KMS-11 (cell line): ENCODE measurements at regions not wholly inside any gene's neighbourhood (a gene's known extent, or its start where the extent isn't known, plus 50 kb on each side); places are given as distances from the start of the nearest gene placed in this dataset.

ENCODE experiments used
- H2AFZ ChIP-seq: fragments of 200-600 bp; sonication (generic); 2 replicates; pipeline ENCODE4 v1.6.1; 2016; ENCODE audit warnings: antibody characterized with exemption, mixed run types, low read depth
- H3K27ac ChIP-seq: fragments of 200-600 bp; sonication (generic); 2 replicates; pipeline ENCODE4 v1.6.1; 2016; ENCODE audit warnings: mild to moderate bottlenecking, mixed run types
- H3K27me3 ChIP-seq: fragments of 200-600 bp; sonication (generic); 2 replicates; pipeline ENCODE4 v1.6.1; 2017; ENCODE audit warnings: mild to moderate bottlenecking, low read depth, mixed run types, moderate library complexity; ENCODE audit not compliant: insufficient read depth
- H3K36me3 ChIP-seq: fragments of 200-600 bp; sonication (generic); 2 replicates; pipeline ENCODE4 v1.6.1; 2017; ENCODE audit warnings: mild to moderate bottlenecking, mixed run types; ENCODE audit not compliant: insufficient read depth
- H3K4me1 ChIP-seq: fragments of 200-600 bp; sonication (generic); 2 replicates; pipeline ENCODE4 v1.6.1; 2016; ENCODE audit warnings: mild to moderate bottlenecking, low read depth, mixed run types; ENCODE audit not compliant: poor library complexity, severe bottlenecking
- H3K4me2 ChIP-seq: fragments of 200-600 bp; sonication (generic); 2 replicates; pipeline ENCODE4 v1.7.0; 2016; ENCODE audit warnings: mild to moderate bottlenecking, mixed run types
- H3K4me3 ChIP-seq: fragments of 200-600 bp; sonication (generic); IDR thresholded peaks from 2 replicates; pipeline ENCODE4 v1.6.1; 2017; ENCODE audit warnings: low read depth, low read length, mixed read lengths; ENCODE audit not compliant: insufficient read depth
- H3K79me2 ChIP-seq: fragments of 200-600 bp; sonication (generic); 2 replicates; pipeline ENCODE4 v1.6.1; 2016; ENCODE audit warnings: low read depth, mixed run types; ENCODE audit not compliant: insufficient read depth
- H3K9ac ChIP-seq: fragments of 200-600 bp; sonication (generic); 2 replicates; pipeline ENCODE4 v1.6.1; 2016; ENCODE audit warnings: mild to moderate bottlenecking, mixed run types
- H4K20me1 ChIP-seq: fragments of 200-600 bp; sonication (generic); 2 replicates; pipeline ENCODE4 v1.6.1; 2016; ENCODE audit warnings: mild to moderate bottlenecking, mixed run types; ENCODE audit not compliant: insufficient read depth
- TF ChIP-seq, protein P1 (sequence below): fragments of 200-600 bp; sonication (generic); conservative IDR thresholded peaks from 2 replicates; pipeline ENCODE4 v1.6.1; 2017; ENCODE audit warnings: low read depth, mild to moderate bottlenecking, antibody characterized with exemption, low read length, moderate library complexity, mixed read lengths

- H3K4me1 ChIP-seq: no peaks in the 10 kb centered on the region
- H3K27ac ChIP-seq: no peak overlapping the region
- no peaks in the 10 kb centered on the region for H3K27me3 ChIP-seq
- H3K4me3 ChIP-seq: no peak overlapping the region
- H3K4me2 ChIP-seq: no peak overlapping the region
- no peaks in the 10 kb centered on the region for H4K20me1 ChIP-seq
- H3K9ac ChIP-seq: no peak overlapping the region
- no peaks in the 10 kb centered on the region for H3K36me3 ChIP-seq
- no peaks in the 10 kb centered on the region for H3K79me2 ChIP-seq
- TF ChIP-seq, protein P1, sequence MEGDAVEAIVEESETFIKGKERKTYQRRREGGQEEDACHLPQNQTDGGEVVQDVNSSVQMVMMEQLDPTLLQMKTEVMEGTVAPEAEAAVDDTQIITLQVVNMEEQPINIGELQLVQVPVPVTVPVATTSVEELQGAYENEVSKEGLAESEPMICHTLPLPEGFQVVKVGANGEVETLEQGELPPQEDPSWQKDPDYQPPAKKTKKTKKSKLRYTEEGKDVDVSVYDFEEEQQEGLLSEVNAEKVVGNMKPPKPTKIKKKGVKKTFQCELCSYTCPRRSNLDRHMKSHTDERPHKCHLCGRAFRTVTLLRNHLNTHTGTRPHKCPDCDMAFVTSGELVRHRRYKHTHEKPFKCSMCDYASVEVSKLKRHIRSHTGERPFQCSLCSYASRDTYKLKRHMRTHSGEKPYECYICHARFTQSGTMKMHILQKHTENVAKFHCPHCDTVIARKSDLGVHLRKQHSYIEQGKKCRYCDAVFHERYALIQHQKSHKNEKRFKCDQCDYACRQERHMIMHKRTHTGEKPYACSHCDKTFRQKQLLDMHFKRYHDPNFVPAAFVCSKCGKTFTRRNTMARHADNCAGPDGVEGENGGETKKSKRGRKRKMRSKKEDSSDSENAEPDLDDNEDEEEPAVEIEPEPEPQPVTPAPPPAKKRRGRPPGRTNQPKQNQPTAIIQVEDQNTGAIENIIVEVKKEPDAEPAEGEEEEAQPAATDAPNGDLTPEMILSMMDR: no peak
- no peak overlapping the region for H2AFZ ChIP-seq
Observed at GRCh38 chr2:138403431-138403927, 98.1 kb upstream of the SPOPL start.

DNA sequence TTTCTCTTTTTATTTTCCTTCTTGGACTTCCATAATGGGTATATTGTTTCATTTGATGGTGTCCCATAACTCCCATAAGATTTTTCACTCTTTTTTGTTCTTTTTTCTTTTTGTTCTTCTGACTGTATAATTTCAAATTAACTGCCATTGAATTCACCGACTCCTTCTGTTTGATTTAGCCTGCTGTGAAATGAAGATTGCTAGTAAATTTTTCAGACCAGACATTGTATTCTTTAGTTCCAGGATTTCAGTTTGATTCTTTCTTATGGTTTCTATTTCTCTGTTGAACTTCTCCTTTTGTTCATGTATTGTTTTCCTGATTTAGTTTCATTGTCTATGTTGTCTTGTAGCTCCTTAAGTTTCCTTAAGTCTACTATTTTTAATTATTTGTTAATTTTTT, 87.6 kb upstream of the SPOPL start:
- no peaks in the 10 kb centered on the region for H3K27me3 ChIP-seq
- H3K4me2 ChIP-seq: no peak overlapping the region
- no peaks in the 10 kb centered on the region for H3K79me2 ChIP-seq
- H2AFZ ChIP-seq: no peak overlapping the region
- H3K27ac ChIP-seq: no peak overlapping the region
- no peaks in the 10 kb centered on the region for H3K4me1 ChIP-seq
- H4K20me1 ChIP-seq: no peaks in the 10 kb centered on the region
- no peak overlapping the region for H3K9ac ChIP-seq
- no peak overlapping the region for H3K4me3 ChIP-seq
- no peaks in the 10 kb centered on the region for H3K36me3 ChIP-seq
- TF ChIP-seq, protein P1: no peak

- Histone ChIP-seq H3K27ac (no peak overlapping the region), H3K27me3 (no peaks in the 10 kb centered on the region), H3K4me2 (no peak overlapping the region), H3K4me3 (no peak overlapping the region), H3K36me3 (no peaks in the 10 kb centered on the region), H3K4me1 (no peaks in the 10 kb centered on the region), H4K20me1 (no peaks in the 10 kb centered on the region), H3K9ac (no peak overlapping the region), H3K79me2 (no peaks in the 10 kb centered on the region), H2AFZ (no peak overlapping the region)
- TF ChIP-seq, protein P1: no peak
Observed at GRCh38 chr2:138415985-138416384, 85.6 kb upstream of the SPOPL start.

GRCh38 chr2:138418453-138418852, 83.1 kb upstream of the SPOPL start:
- H3K4me1 ChIP-seq: no peaks in the 10 kb centered on the region
- no peak overlapping the region for H3K9ac ChIP-seq
- H3K27ac ChIP-seq: no peak overlapping the region
- no peak overlapping the region for H3K4me3 ChIP-seq
- H4K20me1 ChIP-seq: no peaks in the 10 kb centered on the region
- H3K4me2 ChIP-seq: no peak overlapping the region
- no peaks in the 10 kb centered on the region for H3K36me3 ChIP-seq
- H3K27me3 ChIP-seq: no peaks in the 10 kb centered on the region
- no peaks in the 10 kb centered on the region for H3K79me2 ChIP-seq
- TF ChIP-seq, protein P1: no peak
- no peak overlapping the region for H2AFZ ChIP-seq
